Fibroblast of lung (primary cell): ENCODE measurements at regions not wholly inside any gene's neighbourhood (a gene's known extent, or its start where the extent isn't known, plus 50 kb on each side); places are given as distances from the start of the nearest gene placed in this dataset.

Experiments used
- DNase-seq, 2 donors: peaks; one replicate each; pipeline versions ENCODE4 v3.0.0 to v3.0.0-alpha.2; 2010; ENCODE audit warnings: low read depth in 2 of 2
- H2AFZ ChIP-seq: 2 replicates; pipeline ENCODE4 v1.5.1; 2012; ENCODE audit warnings: low read length, control low read depth, inconsistent platforms
- H3K27ac ChIP-seq: 2 replicates; pipeline ENCODE4 v1.5.1; 2011; ENCODE audit warnings: low read length, control low read depth; ENCODE audit not compliant: insufficient read depth
- H3K27me3 ChIP-seq: 2 replicates; pipeline ENCODE4 v1.5.1; 2011; ENCODE audit warnings: mild to moderate bottlenecking, low read length; ENCODE audit not compliant: control insufficient read depth, insufficient read depth
- H3K36me3 ChIP-seq: 2 replicates; pipeline ENCODE4 v1.5.1; 2011; ENCODE audit warnings: low read length; ENCODE audit not compliant: control insufficient read depth, insufficient read depth
- H3K4me1 ChIP-seq: 2 replicates; pipeline ENCODE4 v1.5.1; 2011; ENCODE audit warnings: low read length; ENCODE audit not compliant: control insufficient read depth, insufficient read depth; ENCODE audit errors: extremely low read depth
- H3K4me2 ChIP-seq: 2 replicates; pipeline ENCODE4 v1.5.1; 2011; ENCODE audit warnings: low read length, control low read depth; ENCODE audit not compliant: insufficient read depth; ENCODE audit errors: extremely low read depth
- H3K4me3 ChIP-seq, 4 experiments: fragments of 200-600 bp in 1 of 4; sonication (generic) in 1 of 4; replicated peaks in 1 of 4; 2 replicates each; pipeline ENCODE4 v1.5.1; 2011 to 2016; ENCODE audit warnings: low read length in 4 of 4, low read depth in 3 of 4, mild to moderate bottlenecking in 3 of 4, control low read depth in 2 of 4, inconsistent platforms in 1 of 4, mixed read lengths in 1 of 4; ENCODE audit not compliant: insufficient read depth in 1 of 4; ENCODE audit errors: control extremely low read depth in 1 of 4
- H3K79me2 ChIP-seq: 2 replicates; pipeline ENCODE4 v1.5.1; 2012; ENCODE audit warnings: mild to moderate bottlenecking, low read length, inconsistent platforms; ENCODE audit not compliant: control insufficient read depth, insufficient read depth
- H3K9ac ChIP-seq: 2 replicates; pipeline ENCODE4 v1.5.1; 2011; ENCODE audit warnings: mild to moderate bottlenecking, low read length, control low read depth; ENCODE audit not compliant: insufficient read depth
- H3K9me3 ChIP-seq: 2 replicates; pipeline ENCODE4 v1.5.1; 2012; ENCODE audit warnings: low read depth, low read length; ENCODE audit not compliant: control insufficient read depth, insufficient read depth
- H4K20me1 ChIP-seq: 2 replicates; pipeline ENCODE4 v1.5.1; 2011; ENCODE audit warnings: low read length; ENCODE audit not compliant: control insufficient read depth, insufficient read depth; ENCODE audit errors: extremely low read depth
- CTCF ChIP-seq, 2 donors: IDR thresholded peaks in 1 of 2; conservative IDR thresholded peaks in 1 of 2; 1 replicate in 1 of 2; 2 replicates in 1 of 2; pipeline ENCODE4 v1.5.1; 2011 to 2012; ENCODE audit warnings: low read length in 2 of 2, control low read depth in 1 of 2, inconsistent platforms in 1 of 2, low read depth in 1 of 2, mild to moderate bottlenecking in 1 of 2
- EZH2 ChIP-seq: IDR thresholded peaks from 2 replicates; pipeline ENCODE4 v1.5.1; 2012; ENCODE audit warnings: low read length, control low read depth, mild to moderate bottlenecking; ENCODE audit errors: missing control alignments

GRCh38 chr7:41315764-41316163, 387.1 kb downstream of the INHBA start:
- Histone ChIP-seq H3K27ac (no peak overlapping the region), H3K36me3 (no peaks in the 10 kb centered on the region), H3K4me3 (no peak overlapping the region), H3K27me3 (no peaks in the 10 kb centered on the region), H3K4me1 (no peaks in the 10 kb centered on the region), H3K9ac (no peak overlapping the region), H3K4me2 (no peak overlapping the region), H4K20me1 (no peaks in the 10 kb centered on the region), H3K9me3 (no peaks in the 10 kb centered on the region), H3K79me2 (no peaks in the 10 kb centered on the region), H2AFZ (no peak overlapping the region)
- TF ChIP-seq CTCF (conservative IDR thresholded peaks at IDR 0.05 in 1 of 2, IDR thresholded peaks at IDR 0.05 in 1 of 2; ENCODE audit: low read depth in 1 of 2, low read length in 2 of 2) (peak; percentile 16 to 22), EZH2 (no peak)
- no peak for DNase-seq

- DNase-seq, result peak in 1 of 2 donors; percentile 14
- TF ChIP-seq EZH2 (no peak), CTCF (conservative IDR thresholded peaks at IDR 0.05 in 1 of 2, IDR thresholded peaks at IDR 0.05 in 1 of 2; ENCODE audit: low read depth in 1 of 2, low read length in 2 of 2) (no peak)
- Histone ChIP-seq H4K20me1 (no peaks in the 10 kb centered on the region), H3K4me2 (no peak overlapping the region), H3K4me3 (no peak overlapping the region), H3K36me3 (no peaks in the 10 kb centered on the region), H3K9me3 (no peaks in the 10 kb centered on the region), H2AFZ (no peak overlapping the region), H3K79me2 (no peaks in the 10 kb centered on the region), H3K9ac (no peak overlapping the region), H3K27ac (no peak overlapping the region), H3K4me1 (no peaks in the 10 kb centered on the region), H3K27me3 (no peaks in the 10 kb centered on the region)
These were observed 389.7 kb downstream of the INHBA start for GRCh38 chr7:41313171-41313570.

- Histone ChIP-seq H3K79me2 (no peaks in the 10 kb centered on the region), H3K9ac (no peak overlapping the region), H3K27me3 (no peaks in the 10 kb centered on the region), H3K4me1 (no peaks in the 10 kb centered on the region), H3K4me3 (no peak overlapping the region), H2AFZ (no peak overlapping the region), H3K27ac (no peak overlapping the region), H3K36me3 (no peaks in the 10 kb centered on the region), H3K4me2 (no peak overlapping the region), H3K9me3 (no peaks in the 10 kb centered on the region), H4K20me1 (no peaks in the 10 kb centered on the region)
- DNase-seq, result no peak
- TF ChIP-seq CTCF (conservative IDR thresholded peaks at IDR 0.05 in 1 of 2, IDR thresholded peaks at IDR 0.05 in 1 of 2; ENCODE audit: low read depth in 1 of 2, low read length in 2 of 2), result no peak
- no peak for TF ChIP-seq EZH2
These were observed 390.7 kb downstream of the INHBA start for GRCh38 chr7:41312235-41312634.
